Suprapubic skin (tissue), 4 donors: ENCODE measurements at regions not wholly inside any gene's neighbourhood (a gene's known extent, or its start where the extent isn't known, plus 50 kb on each side); places are given as distances from the start of the nearest gene placed in this dataset.

Source experiments
- DNase-seq, 2 donors: peaks; one replicate each; pipeline ENCODE4 v3.0.0-alpha.2; 2019; ENCODE audit warnings: low spot score in 2 of 2
- H3K27ac ChIP-seq: fragments of 200-600 bp; sonication (generic); one replicate; pipeline ENCODE4 v1.5.1; 2019
- H3K27me3 ChIP-seq: fragments of 200-600 bp; sonication (generic); one replicate; pipeline ENCODE4 v1.5.1; 2019
- H3K36me3 ChIP-seq: fragments of 200-600 bp; sonication (generic); one replicate; pipeline ENCODE4 v1.5.1; 2019
- H3K4me1 ChIP-seq: fragments of 200-600 bp; sonication (generic); one replicate; pipeline ENCODE4 v1.5.1; 2019
- H3K4me3 ChIP-seq: fragments of 200-600 bp; sonication (generic); one replicate; pipeline ENCODE4 v1.5.1; 2019; ENCODE audit warnings: mild to moderate bottlenecking
- H3K9me3 ChIP-seq: fragments of 200-600 bp; sonication (generic); one replicate; pipeline ENCODE4 v1.5.1; 2019
- EP300 ChIP-seq: sonication (generic); formaldehyde crosslinking; IDR thresholded peaks from one replicate; pipeline ENCODE4 v1.6.1; 2017; ENCODE audit warnings: antibody characterized with exemption
- POLR2A ChIP-seq, 2 donors: fragments of 450-650 bp; IDR thresholded peaks; one replicate each; pipeline ENCODE4 v1.6.1; 2017; ENCODE audit warnings: antibody characterized with exemption in 2 of 2, mild to moderate bottlenecking in 2 of 2, moderate library complexity in 2 of 2
- POLR2AphosphoS5 ChIP-seq, 3 donors: sonication (generic); formaldehyde crosslinking; IDR thresholded peaks; one replicate each; pipeline ENCODE4 v1.6.1; 2017; ENCODE audit warnings: antibody characterized with exemption in 3 of 3
- WGBS: methylation state at CpG from one replicate; pipeline ENCODE4 v1.1.5; 2018; 5-methylcytosine and 5-hydroxymethylcytosine counted together
- TF ChIP-seq, protein P1 (sequence below), 2 donors: fragments of 200-600 bp in 1 of 2; fragments of 450-650 bp in 1 of 2; sonication (generic) in 1 of 2; IDR thresholded peaks; one replicate each; pipeline ENCODE4 v1.5.1; 2016 to 2019; ENCODE audit warnings: antibody characterized with exemption in 2 of 2, mild to moderate bottlenecking in 1 of 2, moderate library complexity in 1 of 2

DNA sequence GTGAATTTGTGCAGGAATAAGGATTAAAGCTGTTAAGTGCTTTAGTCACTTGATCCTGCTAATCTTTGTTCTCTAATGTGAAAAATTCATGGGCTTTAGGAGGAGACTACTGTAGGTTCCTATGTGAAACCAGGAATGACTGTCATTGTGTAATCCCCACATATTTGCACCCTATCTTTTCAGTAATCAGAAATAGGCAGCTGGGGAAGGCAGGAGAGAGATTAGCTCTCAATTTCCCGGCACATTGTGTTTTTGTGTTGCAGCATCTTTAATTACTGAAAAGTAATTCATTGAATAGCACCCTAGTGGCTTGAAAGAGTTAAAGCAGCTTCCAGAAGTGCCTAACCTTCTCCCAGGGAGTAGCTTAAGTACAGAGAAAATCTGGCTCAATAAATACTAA lies 282.9 kb downstream of the OLFM4 start:
- H3K36me3 ChIP-seq, result no peaks in the 10 kb centered on the region
- no peak for TF ChIP-seq EP300
- no peak for TF ChIP-seq POLR2AphosphoS5 (IDR thresholded peaks at IDR 0.05)
- no peak for TF ChIP-seq POLR2A (IDR thresholded peaks at IDR 0.05)
- TF ChIP-seq, protein P1, sequence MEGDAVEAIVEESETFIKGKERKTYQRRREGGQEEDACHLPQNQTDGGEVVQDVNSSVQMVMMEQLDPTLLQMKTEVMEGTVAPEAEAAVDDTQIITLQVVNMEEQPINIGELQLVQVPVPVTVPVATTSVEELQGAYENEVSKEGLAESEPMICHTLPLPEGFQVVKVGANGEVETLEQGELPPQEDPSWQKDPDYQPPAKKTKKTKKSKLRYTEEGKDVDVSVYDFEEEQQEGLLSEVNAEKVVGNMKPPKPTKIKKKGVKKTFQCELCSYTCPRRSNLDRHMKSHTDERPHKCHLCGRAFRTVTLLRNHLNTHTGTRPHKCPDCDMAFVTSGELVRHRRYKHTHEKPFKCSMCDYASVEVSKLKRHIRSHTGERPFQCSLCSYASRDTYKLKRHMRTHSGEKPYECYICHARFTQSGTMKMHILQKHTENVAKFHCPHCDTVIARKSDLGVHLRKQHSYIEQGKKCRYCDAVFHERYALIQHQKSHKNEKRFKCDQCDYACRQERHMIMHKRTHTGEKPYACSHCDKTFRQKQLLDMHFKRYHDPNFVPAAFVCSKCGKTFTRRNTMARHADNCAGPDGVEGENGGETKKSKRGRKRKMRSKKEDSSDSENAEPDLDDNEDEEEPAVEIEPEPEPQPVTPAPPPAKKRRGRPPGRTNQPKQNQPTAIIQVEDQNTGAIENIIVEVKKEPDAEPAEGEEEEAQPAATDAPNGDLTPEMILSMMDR (IDR thresholded peaks at IDR 0.05), result no peak
- H3K4me3 ChIP-seq, result no peak overlapping the region
- H3K27ac ChIP-seq, result no peak overlapping the region
- DNase-seq, result no peak
- H3K27me3 ChIP-seq, result no peaks in the 10 kb centered on the region
- 73% methylated on average over 1 of the region's 1 CpG for WGBS
- H3K4me1 ChIP-seq, result no peaks in the 10 kb centered on the region
- no peaks in the 10 kb centered on the region for H3K9me3 ChIP-seq

DNA sequence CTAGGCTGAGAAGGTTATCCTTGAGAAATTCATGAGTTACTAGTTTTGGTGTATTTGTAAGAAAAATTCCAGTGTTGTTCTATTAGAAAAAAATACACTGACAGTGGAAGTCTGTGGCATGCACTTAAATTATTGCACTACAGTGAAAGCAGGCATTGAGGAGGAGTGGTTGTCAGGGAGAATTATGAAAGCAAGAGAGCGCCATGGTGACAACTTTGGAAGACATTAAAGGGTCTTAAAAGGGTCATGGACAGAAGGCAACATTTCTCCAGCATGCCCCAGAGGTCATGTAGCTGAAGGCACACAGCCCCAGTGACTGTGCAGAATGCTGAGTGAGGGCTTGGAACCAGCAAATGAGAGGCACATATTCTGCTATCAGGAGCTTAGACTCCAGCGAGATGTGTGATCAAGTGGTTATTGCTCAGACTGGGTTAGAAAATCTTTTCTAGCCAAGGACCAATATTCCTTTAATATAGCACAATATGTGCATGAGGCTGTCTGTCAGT lies 292.7 kb downstream of the OLFM4 start:
- no peak for TF ChIP-seq POLR2AphosphoS5 (IDR thresholded peaks at IDR 0.05)
- no peak for TF ChIP-seq EP300
- TF ChIP-seq, protein P1 (IDR thresholded peaks at IDR 0.05), result no peak
- no peak for TF ChIP-seq POLR2A (IDR thresholded peaks at IDR 0.05)
- Histone ChIP-seq H3K27ac (no peak overlapping the region), H3K27me3 (no peaks in the 10 kb centered on the region), H3K36me3 (no peaks in the 10 kb centered on the region), H3K4me1 (no peaks in the 10 kb centered on the region), H3K4me3 (no peak overlapping the region), H3K9me3 (no peaks in the 10 kb centered on the region)
- no peak for DNase-seq
- WGBS, result 79% methylated on average over 2 of the region's 2 CpGs

DNA sequence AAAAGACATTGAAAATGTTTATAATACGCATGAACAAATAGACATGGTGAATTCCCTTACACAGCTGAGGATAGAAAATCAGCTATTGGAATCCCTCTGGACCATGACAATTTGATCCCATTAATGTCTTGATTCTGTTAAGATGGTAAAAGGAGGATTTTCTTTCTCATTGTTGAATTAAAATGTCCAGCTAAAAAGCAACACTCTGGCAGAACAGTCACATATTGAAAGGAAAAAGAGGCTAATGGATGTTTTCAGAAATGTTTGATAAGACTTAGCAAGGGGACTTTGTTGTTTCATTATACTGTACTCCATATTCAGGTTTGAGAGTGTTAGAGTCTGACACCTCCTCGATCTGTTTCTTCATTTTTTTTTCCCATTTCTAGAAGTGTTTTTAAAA lies 296.0 kb downstream of the OLFM4 start:
- WGBS, result 46% methylated on average over 2 of the region's 2 CpGs
- TF ChIP-seq POLR2A (IDR thresholded peaks at IDR 0.05) (no peak), POLR2AphosphoS5 (IDR thresholded peaks at IDR 0.05) (no peak), EP300 (no peak)
- TF ChIP-seq, protein P1 (IDR thresholded peaks at IDR 0.05), result no peak
- Histone ChIP-seq H3K4me1 (no peaks in the 10 kb centered on the region), H3K27me3 (no peaks in the 10 kb centered on the region), H3K27ac (no peak overlapping the region), H3K9me3 (no peaks in the 10 kb centered on the region), H3K4me3 (no peak overlapping the region), H3K36me3 (no peaks in the 10 kb centered on the region)
- no peak for DNase-seq

DNA sequence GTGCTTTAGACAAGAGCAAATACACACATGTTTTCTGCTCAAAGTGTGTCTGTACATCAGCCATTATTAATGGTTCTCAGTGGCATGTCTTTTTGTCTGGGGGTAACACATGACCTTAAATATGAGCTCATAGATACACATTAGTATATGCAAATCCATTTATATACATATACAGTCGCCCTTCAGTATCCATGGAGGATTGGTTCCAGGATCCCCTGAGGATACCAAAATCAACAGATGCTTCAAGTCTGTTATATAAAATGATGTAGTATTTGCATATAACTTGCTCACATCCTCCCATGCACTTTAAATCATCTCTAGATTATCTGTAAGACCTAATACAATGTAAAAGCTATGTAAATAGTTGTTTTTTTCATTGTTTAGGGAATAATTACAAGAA lies 298.1 kb downstream of the OLFM4 start:
- WGBS, result 23% methylated on average over 1 of the region's 1 CpG
- H3K27ac ChIP-seq, result no peak overlapping the region
- no peaks in the 10 kb centered on the region for H3K36me3 ChIP-seq
- H3K4me3 ChIP-seq, result no peak overlapping the region
- no peaks in the 10 kb centered on the region for H3K4me1 ChIP-seq
- H3K27me3 ChIP-seq, result no peaks in the 10 kb centered on the region
- H3K9me3 ChIP-seq, result no peaks in the 10 kb centered on the region
- no peak for TF ChIP-seq POLR2AphosphoS5 (IDR thresholded peaks at IDR 0.05)
- TF ChIP-seq EP300, result no peak
- TF ChIP-seq, protein P1 (IDR thresholded peaks at IDR 0.05), result no peak
- no peak for TF ChIP-seq POLR2A (IDR thresholded peaks at IDR 0.05)
- DNase-seq, result no peak

DNA sequence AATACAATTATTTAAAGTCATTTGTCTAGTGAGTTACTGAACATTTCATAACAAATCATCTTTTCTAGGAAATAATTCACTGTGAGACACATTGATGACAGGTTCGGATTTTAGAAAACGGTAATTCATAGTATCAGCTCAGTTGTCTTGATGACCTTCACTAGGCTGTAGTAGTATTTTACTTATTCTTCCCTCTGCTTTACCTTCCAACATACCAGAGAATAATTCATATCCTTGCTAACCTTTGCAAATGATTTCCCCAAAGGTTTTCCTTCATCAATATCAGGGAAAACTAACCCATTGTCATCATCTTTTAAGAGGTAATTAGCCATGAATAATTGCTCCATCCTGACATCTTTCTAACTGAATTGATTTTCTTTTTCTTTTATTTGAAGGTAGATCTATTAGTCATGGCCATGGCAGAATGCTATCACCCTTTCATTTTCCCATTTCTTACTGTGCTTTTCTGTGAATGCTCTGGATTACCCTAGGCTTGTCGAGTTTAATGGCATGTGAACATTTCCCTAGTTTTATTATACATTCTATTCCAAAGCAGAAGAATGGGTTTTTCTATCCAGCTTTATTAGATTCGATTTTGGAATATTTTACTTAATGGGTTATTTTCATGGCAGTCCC lies 299.2 kb downstream of the OLFM4 start:
- Histone ChIP-seq H3K36me3 (no peaks in the 10 kb centered on the region), H3K27me3 (no peaks in the 10 kb centered on the region), H3K4me1 (no peaks in the 10 kb centered on the region), H3K9me3 (no peaks in the 10 kb centered on the region), H3K27ac (no peak overlapping the region), H3K4me3 (no peak overlapping the region)
- no peak for DNase-seq
- 81% methylated on average over 4 of the region's 4 CpGs for WGBS
- no peak for TF ChIP-seq EP300
- no peak for TF ChIP-seq POLR2AphosphoS5 (IDR thresholded peaks at IDR 0.05)
- TF ChIP-seq, protein P1 (IDR thresholded peaks at IDR 0.05), result no peak
- TF ChIP-seq POLR2A (IDR thresholded peaks at IDR 0.05), result no peak
